Kidney (tissue), 13 donors: ENCODE measurements at regions not wholly inside any gene's neighbourhood (a gene's known extent, or its start where the extent isn't known, plus 50 kb on each side); places are given as distances from the start of the nearest gene placed in this dataset.
A peak's percentile ranks its signal among the peaks of the same experiment; 100 is the strongest.

Experiments
- DNase-seq, 5 donors: peaks; one replicate each; pipeline ENCODE4 v3.0.0-alpha.2; 2013 to 2020
- FAIRE-seq: peaks from 2 replicates; lab custom pipeline; 2012; peaks lifted over from hg19 to GRCh38; lab: Jason Lieb, UNC
- H3K27ac ChIP-seq, 2 donors: one replicate each; pipeline ENCODE4 v1.7.0; 2013; ENCODE audit warnings: low read depth in 2 of 2, low read length in 2 of 2, inconsistent platforms in 1 of 2
- H3K27me3 ChIP-seq: one replicate; pipeline ENCODE4 v1.7.1; 2013; ENCODE audit warnings: low read length, inconsistent platforms; ENCODE audit not compliant: control insufficient read depth, insufficient read depth
- H3K36me3 ChIP-seq, 3 donors: one replicate each; pipeline versions ENCODE4 v1.7.0 to v1.7.1; 2013; ENCODE audit warnings: low read length in 3 of 3, control low read depth in 1 of 3, inconsistent platforms in 1 of 3; ENCODE audit not compliant: insufficient read depth in 3 of 3, control insufficient read depth in 2 of 3
- H3K4me1 ChIP-seq, 3 donors: one replicate each; pipeline versions ENCODE4 v1.7.0 to v1.7.1; 2013; ENCODE audit warnings: low read length in 3 of 3, inconsistent platforms in 1 of 3, low read depth in 1 of 3; ENCODE audit not compliant: control insufficient read depth in 2 of 3, insufficient read depth in 2 of 3
- H3K4me3 ChIP-seq, 3 donors: one replicate each; pipeline versions ENCODE4 v1.7.0 to v1.8.1; 2013; ENCODE audit warnings: low read length in 3 of 3, control low read depth in 1 of 3, inconsistent platforms in 1 of 3
- H3K9ac ChIP-seq, 3 donors: one replicate each; pipeline versions ENCODE4 v1.7.0 to v1.7.1; 2013; ENCODE audit warnings: low read length in 3 of 3, control low read depth in 1 of 3, inconsistent platforms in 1 of 3
- H3K9me3 ChIP-seq, 3 donors: one replicate each; pipeline versions ENCODE4 v1.7.0 to v1.7.1; 2013; ENCODE audit warnings: low read length in 3 of 3, control low read depth in 1 of 3, inconsistent platforms in 1 of 3; ENCODE audit not compliant: control insufficient read depth in 2 of 3, insufficient read depth in 1 of 3
- intact Hi-C: fragments of 100-400 bp; cut with DNase I; formaldehyde crosslinking; loops from one replicate; pipeline ENCODE4 v1.11.1; 2022
- TF ChIP-seq, protein P1 (sequence below): IDR thresholded peaks from 3 replicates; pipeline ENCODE4 v1.5.1; 2012; ENCODE audit warnings: mild to moderate bottlenecking, moderate library complexity, borderline replicate concordance; ENCODE audit not compliant: insufficient read depth; ENCODE audit errors: extremely low read depth
- donor health status: control.
- donor health status: control.
- donor health status: control.
- donor health status: control.
- donor health status: control.
- donor health status: DM: yes; HTN: yes; CAD: no.
- donor health status: Normal renal cell carcinoma (clear cell type).

DNA sequence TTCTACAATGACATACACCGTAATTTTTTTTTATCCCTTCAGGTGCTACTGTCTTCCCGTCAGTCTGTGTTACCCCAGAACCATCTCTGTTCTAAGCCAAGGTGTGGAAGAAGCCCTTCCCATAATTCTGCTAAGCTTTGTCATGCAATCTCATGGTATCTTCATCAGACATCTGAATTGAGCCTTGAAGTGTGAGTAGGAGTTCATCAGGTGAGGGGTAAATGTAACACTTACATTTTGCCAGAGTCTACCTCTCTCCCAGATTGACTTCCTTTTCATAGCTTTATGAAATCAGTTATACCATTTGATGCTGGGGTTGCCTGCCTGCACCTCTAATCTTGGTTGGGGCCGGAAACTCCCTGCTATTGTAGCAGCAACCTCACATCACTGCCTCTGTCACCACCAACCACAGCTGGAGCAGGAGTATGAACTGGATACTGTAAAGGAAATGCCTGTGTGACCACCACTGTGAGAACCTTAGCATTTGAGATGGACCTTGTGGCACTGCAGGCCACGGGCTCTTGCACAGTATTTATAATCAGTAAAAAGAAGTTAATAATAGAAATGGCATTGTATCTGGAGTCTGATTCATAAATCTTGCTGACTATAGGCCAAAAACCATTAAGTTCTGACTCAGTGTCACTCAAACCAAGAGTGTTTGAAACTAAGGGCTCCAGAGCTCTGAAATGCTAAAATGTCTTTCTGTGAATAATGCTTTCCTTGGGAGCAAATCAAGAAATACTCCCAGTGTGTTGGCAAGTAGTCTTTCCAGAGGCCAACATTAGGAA lies 58.7 kb upstream of the STK38L start:
- intact Hi-C loops: no loop called here
- H3K9ac ChIP-seq: no peak overlapping the region

DNA sequence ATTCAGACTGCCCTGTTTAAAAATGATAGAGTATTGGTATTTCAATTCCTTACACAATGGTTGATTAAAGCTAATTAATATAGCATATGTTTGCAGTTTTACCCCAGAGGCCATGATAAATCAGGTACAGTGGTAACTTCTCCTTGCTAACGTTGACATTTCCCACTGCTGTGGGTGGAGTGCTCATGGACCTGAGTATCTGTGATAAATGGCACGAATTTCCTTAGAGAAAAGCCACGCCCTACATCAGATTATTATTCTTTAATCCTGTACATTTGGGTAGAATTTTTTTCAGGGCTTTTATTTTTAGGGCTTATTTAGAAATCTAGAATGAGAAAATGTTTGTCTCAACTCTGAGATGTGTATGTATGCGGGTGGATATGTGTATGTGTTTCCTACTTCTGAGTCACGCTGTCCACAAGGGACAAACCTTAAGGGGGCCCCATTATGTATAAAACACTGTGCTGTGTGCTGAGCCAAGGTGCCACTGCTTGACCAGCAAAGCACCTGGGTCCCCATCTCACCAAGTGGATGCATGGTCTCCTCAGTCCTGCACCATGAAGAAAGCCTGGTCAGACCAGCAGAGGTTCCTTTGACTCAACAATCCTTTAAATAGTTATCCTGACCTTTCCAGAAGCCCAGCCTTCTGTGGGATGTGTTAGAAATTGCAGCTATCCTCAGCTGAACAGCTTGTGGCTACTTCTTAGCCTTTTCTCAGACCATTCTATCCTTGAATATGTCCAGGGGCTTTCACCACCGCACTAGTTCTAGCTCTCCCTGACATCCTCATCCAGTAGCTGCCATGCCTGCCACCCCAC lies 57.9 kb upstream of the STK38L start:
- H3K36me3 ChIP-seq: no peaks in the 10 kb centered on the region
- H3K4me1 ChIP-seq: no peaks in the 10 kb centered on the region
- TF ChIP-seq, protein P1, sequence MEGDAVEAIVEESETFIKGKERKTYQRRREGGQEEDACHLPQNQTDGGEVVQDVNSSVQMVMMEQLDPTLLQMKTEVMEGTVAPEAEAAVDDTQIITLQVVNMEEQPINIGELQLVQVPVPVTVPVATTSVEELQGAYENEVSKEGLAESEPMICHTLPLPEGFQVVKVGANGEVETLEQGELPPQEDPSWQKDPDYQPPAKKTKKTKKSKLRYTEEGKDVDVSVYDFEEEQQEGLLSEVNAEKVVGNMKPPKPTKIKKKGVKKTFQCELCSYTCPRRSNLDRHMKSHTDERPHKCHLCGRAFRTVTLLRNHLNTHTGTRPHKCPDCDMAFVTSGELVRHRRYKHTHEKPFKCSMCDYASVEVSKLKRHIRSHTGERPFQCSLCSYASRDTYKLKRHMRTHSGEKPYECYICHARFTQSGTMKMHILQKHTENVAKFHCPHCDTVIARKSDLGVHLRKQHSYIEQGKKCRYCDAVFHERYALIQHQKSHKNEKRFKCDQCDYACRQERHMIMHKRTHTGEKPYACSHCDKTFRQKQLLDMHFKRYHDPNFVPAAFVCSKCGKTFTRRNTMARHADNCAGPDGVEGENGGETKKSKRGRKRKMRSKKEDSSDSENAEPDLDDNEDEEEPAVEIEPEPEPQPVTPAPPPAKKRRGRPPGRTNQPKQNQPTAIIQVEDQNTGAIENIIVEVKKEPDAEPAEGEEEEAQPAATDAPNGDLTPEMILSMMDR: no peak
- intact Hi-C loops: no loop called here
- no peak overlapping the region for H3K27ac ChIP-seq
- H3K27me3 ChIP-seq: no peaks in the 10 kb centered on the region
- H3K9me3 ChIP-seq: no peaks in the 10 kb centered on the region
- DNase-seq (no peak), FAIRE-seq (no peak)
- H3K9ac ChIP-seq: no peak overlapping the region
- H3K4me3 ChIP-seq: no peak overlapping the region

More for the DNA sequence above, 58.7 kb upstream of the STK38L start:
- FAIRE-seq (no peak), DNase-seq (peak in 2 of 5 donors; percentile 5 to 44)
- Histone ChIP-seq H3K27me3 (no peaks in the 10 kb centered on the region), H3K4me3 (no peak overlapping the region), H3K4me1 (no peaks in the 10 kb centered on the region), H3K9me3 (no peaks in the 10 kb centered on the region), H3K36me3 (no peaks in the 10 kb centered on the region), H3K27ac (no peak overlapping the region)
- TF ChIP-seq, protein P1: no peak

DNA sequence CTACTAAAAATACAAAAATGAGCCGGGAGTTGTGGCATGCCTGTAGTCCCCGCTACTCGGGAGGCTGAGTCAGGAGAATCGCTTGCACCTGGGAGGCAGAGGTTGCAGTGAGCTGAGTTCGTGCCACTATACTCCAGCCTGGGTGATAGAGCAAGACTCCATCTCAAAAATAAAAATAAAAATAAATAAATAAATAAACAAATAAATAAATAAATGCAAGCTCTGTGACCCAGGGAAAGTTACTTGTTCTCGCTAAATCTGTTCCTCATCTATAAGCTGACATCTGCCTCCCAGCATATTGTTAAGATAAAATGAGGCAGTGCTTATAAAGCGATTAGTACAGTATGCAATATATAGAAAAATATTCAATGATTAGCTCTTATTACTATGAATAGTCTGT lies 56.4 kb upstream of the STK38L start:
- no peak for DNase-seq
- Histone ChIP-seq H3K27me3 (no peaks in the 10 kb centered on the region), H3K4me1 (no peaks in the 10 kb centered on the region), H3K9me3 (no peaks in the 10 kb centered on the region), H3K36me3 (no peaks in the 10 kb centered on the region), H3K9ac (no peak overlapping the region), H3K27ac (no peak overlapping the region), H3K4me3 (no peak overlapping the region)
- intact Hi-C loops: no loop called here
- no peak for FAIRE-seq
- TF ChIP-seq, protein P1: no peak
